OCI-LY7 (cell line): ENCODE measurements at regions not wholly inside any gene's neighbourhood (a gene's known extent, or its start where the extent isn't known, plus 50 kb on each side); places are given as distances from the start of the nearest gene placed in this dataset.

Experiments used
- EZH2phosphoT487 ChIP-seq: fragments of 200-600 bp; sonication (generic); IDR thresholded peaks from 2 replicates; pipeline ENCODE4 v1.6.1; 2018; ENCODE audit warnings: low read depth, borderline replicate concordance, mild to moderate bottlenecking, mixed run types, antibody characterized with exemption, low read length, moderate library complexity, mixed read lengths
- TF ChIP-seq, protein P1 (sequence below): fragments of 200-600 bp; sonication (generic); conservative IDR thresholded peaks from 2 replicates; pipeline ENCODE4 v1.5.1; 2014; ENCODE audit warnings: mild to moderate bottlenecking, antibody characterized with exemption, low read length, moderate library complexity, mixed read lengths

DNA sequence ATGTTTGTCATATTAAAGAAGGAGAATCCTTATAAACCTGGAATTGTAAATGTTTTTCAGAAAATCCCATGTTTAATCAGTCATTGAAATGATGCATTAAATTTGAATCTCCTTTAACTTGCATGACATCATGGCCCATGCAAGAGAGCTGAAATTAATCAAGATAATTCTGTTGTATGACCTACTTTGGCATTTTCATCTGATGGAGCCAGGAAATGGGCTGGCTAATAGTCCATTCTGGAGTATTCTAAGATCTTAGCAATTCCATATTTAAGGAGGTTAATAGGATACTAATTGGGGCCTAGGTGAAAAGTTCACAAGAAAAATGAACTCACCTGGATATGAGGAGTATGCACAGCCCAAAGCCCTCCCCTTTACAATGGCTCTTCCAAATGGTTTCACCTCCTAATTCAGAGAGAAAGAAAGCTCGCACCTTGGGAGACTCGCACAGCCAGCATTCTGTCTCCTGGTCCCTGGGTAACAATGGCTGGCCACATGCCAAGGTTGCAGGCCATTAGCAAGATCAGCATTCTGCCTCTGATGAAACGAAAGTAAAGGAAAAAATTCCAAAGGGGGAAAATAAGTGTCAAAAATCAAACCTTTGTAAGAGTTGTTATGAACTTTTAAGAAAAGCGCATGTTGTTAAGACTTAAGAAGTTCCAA is 786.4 kb downstream of the MCTP2 start:
- TF ChIP-seq, protein P1, sequence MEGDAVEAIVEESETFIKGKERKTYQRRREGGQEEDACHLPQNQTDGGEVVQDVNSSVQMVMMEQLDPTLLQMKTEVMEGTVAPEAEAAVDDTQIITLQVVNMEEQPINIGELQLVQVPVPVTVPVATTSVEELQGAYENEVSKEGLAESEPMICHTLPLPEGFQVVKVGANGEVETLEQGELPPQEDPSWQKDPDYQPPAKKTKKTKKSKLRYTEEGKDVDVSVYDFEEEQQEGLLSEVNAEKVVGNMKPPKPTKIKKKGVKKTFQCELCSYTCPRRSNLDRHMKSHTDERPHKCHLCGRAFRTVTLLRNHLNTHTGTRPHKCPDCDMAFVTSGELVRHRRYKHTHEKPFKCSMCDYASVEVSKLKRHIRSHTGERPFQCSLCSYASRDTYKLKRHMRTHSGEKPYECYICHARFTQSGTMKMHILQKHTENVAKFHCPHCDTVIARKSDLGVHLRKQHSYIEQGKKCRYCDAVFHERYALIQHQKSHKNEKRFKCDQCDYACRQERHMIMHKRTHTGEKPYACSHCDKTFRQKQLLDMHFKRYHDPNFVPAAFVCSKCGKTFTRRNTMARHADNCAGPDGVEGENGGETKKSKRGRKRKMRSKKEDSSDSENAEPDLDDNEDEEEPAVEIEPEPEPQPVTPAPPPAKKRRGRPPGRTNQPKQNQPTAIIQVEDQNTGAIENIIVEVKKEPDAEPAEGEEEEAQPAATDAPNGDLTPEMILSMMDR, result no peak
- TF ChIP-seq EZH2phosphoT487, result no peak
